Pancreas (tissue), 10 donors: ENCODE measurements at regions not wholly inside any gene's neighbourhood (a gene's known extent, or its start where the extent isn't known, plus 50 kb on each side); places are given as distances from the start of the nearest gene placed in this dataset.
"Not testable (repeated sequence)": the region's sequence is repeated elsewhere in the genome, so short reads cannot be mapped to it uniquely, and the experiment has no call there.

ENCODE experiments used
- ATAC-seq, 4 donors: fragments of 200-7000 bp; cut with Tn5 transposase; one replicate each; pipeline versions ENCODE4 v1.8.0 to v1.9.1; 2020; ENCODE audit warnings: mild to moderate bottlenecking in 4 of 4, moderate library complexity in 4 of 4
- DNase-seq, 6 donors: peaks; one replicate each; pipeline ENCODE4 v3.0.0-alpha.2; 2020
- FAIRE-seq: peaks from 2 replicates; lab custom pipeline; 2012; peaks lifted over from hg19 to GRCh38; lab: Jason Lieb, UNC
- H3K27ac ChIP-seq, 4 donors: fragments of 200-600 bp; sonication (generic); 1 replicate in 3 of 4; 2 replicates in 1 of 4; pipeline versions ENCODE4 v1.5.0 to v1.8.0; 2020
- H3K27me3 ChIP-seq, 4 donors: fragments of 200-600 bp; one replicate each; pipeline ENCODE4 v1.8.0; 2021
- H3K36me3 ChIP-seq, 3 donors: fragments of 200-600 bp; sonication (generic) in 1 of 3; one replicate each; pipeline versions ENCODE4 v1.5.0 to v1.8.0; 2020 to 2021
- H3K4me1 ChIP-seq, 3 donors: fragments of 200-600 bp; one replicate each; pipeline ENCODE4 v1.8.0; 2021
- H3K4me3 ChIP-seq, 4 donors: fragments of 200-600 bp; sonication (generic) in 2 of 4; one replicate each; pipeline versions ENCODE4 v1.5.0 to v1.8.0; 2020 to 2021
- H3K9me3 ChIP-seq, 4 donors: fragments of 200-600 bp; one replicate each; pipeline ENCODE4 v1.8.0; 2021
- WGBS, 2 donors: extraction: QIAGEN DNeasy Blood & Tissue Kit; methylation state at CpG; one replicate each; pipeline ENCODE4 v1.1.7; 2013; 5-methylcytosine and 5-hydroxymethylcytosine counted together
- intact Hi-C, 3 donors: fragments of 100-400 bp; cut with DNase I; formaldehyde crosslinking; loops; one replicate each; pipeline versions ENCODE4 v1.11.1 to v1.14.2; 2022
- TF ChIP-seq, protein P1 (sequence below), 4 donors: fragments of 200-600 bp; sonication (generic) in 3 of 4; IDR thresholded peaks; one replicate each; pipeline versions ENCODE4 v1.5.0 to v1.8.0; 2021; ENCODE audit warnings: antibody characterized with exemption in 4 of 4
- donor health status: healthy with polysubstance abuse.
- donor health status: DM: no; HTN: no; CAD: no; lungs with moderate emphysema.
- donor health status: DM: no; HTN: no; CAD: no.
- donor health status: control.
- donor health status: control.
- donor health status: Bipolar disorder and iron deficiency.
- donor health status: DM: yes; HTN: yes; CAD: no.
- donor health status: DM: no; HTN: no; CAD: no.
- donor health status: DM: no; HTN: no; CAD: no.
- donor health status: DM: yes; HTN: yes; CAD: no.

- no peaks in the 10 kb centered on the region for H3K4me1 ChIP-seq
These were observed 165.1 kb upstream of the ATP10A start for GRCh38 chr15:26028086-26028740.

GRCh38 chr15:26026671-26027070 lies 163.5 kb upstream of the ATP10A start:
- H3K4me1 ChIP-seq, H3K27ac ChIP-seq, H3K36me3 ChIP-seq, ATAC-seq, H3K9me3 ChIP-seq, H3K27me3 ChIP-seq, DNase-seq, FAIRE-seq, intact Hi-C loops, H3K4me3 ChIP-seq: not testable (repeated sequence)
- 53 to 66% methylated on average over 3 of the region's 3 CpGs for WGBS, 2 donors

More at GRCh38 chr15:26028086-26028740, 165.1 kb upstream of the ATP10A start:
- TF ChIP-seq, protein P1, sequence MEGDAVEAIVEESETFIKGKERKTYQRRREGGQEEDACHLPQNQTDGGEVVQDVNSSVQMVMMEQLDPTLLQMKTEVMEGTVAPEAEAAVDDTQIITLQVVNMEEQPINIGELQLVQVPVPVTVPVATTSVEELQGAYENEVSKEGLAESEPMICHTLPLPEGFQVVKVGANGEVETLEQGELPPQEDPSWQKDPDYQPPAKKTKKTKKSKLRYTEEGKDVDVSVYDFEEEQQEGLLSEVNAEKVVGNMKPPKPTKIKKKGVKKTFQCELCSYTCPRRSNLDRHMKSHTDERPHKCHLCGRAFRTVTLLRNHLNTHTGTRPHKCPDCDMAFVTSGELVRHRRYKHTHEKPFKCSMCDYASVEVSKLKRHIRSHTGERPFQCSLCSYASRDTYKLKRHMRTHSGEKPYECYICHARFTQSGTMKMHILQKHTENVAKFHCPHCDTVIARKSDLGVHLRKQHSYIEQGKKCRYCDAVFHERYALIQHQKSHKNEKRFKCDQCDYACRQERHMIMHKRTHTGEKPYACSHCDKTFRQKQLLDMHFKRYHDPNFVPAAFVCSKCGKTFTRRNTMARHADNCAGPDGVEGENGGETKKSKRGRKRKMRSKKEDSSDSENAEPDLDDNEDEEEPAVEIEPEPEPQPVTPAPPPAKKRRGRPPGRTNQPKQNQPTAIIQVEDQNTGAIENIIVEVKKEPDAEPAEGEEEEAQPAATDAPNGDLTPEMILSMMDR (IDR thresholded peaks at IDR 0.05): no peak
- H3K36me3 ChIP-seq: no peaks in the 10 kb centered on the region
- H3K27me3 ChIP-seq: no peaks in the 10 kb centered on the region
- WGBS, 2 donors: 45 to 49% methylated on average over 13 of the region's 13 CpGs
- intact Hi-C loops: no loop called here
- H3K4me3 ChIP-seq: no peak overlapping the region
- H3K9me3 ChIP-seq: no peaks in the 10 kb centered on the region
- no peak overlapping the region for H3K27ac ChIP-seq
- ATAC-seq: no peak
- no peak for FAIRE-seq
- DNase-seq: no peak

- intact Hi-C loops: no loop called here
- Histone ChIP-seq H3K9me3 (no peaks in the 10 kb centered on the region), H3K4me3 (no peak overlapping the region), H3K27ac (no peak overlapping the region), H3K27me3 (no peaks in the 10 kb centered on the region), H3K36me3 (no peaks in the 10 kb centered on the region), H3K4me1 (no peaks in the 10 kb centered on the region)
- no peak for ATAC-seq
- TF ChIP-seq, protein P1 (IDR thresholded peaks at IDR 0.05): no peak
- 82 to 93% methylated on average over 4 of the region's 4 CpGs for WGBS, 2 donors
- no peak for FAIRE-seq
- DNase-seq: no peak
These were observed 161.1 kb upstream of the ATP10A start for GRCh38 chr15:26024241-26024640.

GRCh38 chr15:26023691-26024090 lies 160.6 kb upstream of the ATP10A start:
- Histone ChIP-seq H3K4me1 (no peaks in the 10 kb centered on the region), H3K36me3 (no peaks in the 10 kb centered on the region), H3K27me3 (no peaks in the 10 kb centered on the region), H3K4me3 (no peak overlapping the region), H3K9me3 (no peaks in the 10 kb centered on the region), H3K27ac (no peak overlapping the region)
- ATAC-seq (no peak), DNase-seq (no peak), FAIRE-seq (no peak)
- TF ChIP-seq, protein P1 (IDR thresholded peaks at IDR 0.05): no peak
- intact Hi-C loops: no loop called here
- WGBS, 2 donors: 69 to 76% methylated on average over 5 of the region's 5 CpGs

- H3K4me1 ChIP-seq: no peaks in the 10 kb centered on the region
- H3K27me3 ChIP-seq: no peaks in the 10 kb centered on the region
- ATAC-seq (no peak), FAIRE-seq (no peak), DNase-seq (no peak)
- no peaks in the 10 kb centered on the region for H3K9me3 ChIP-seq
- H3K4me3 ChIP-seq: no peak overlapping the region
- TF ChIP-seq, protein P1 (IDR thresholded peaks at IDR 0.05): no peak
- H3K27ac ChIP-seq: no peak overlapping the region
- intact Hi-C loops: no loop called here
- 81 to 85% methylated on average over 10 of the region's 10 CpGs for WGBS, 2 donors
- no peaks in the 10 kb centered on the region for H3K36me3 ChIP-seq
These were observed 160.1 kb upstream of the ATP10A start for GRCh38 chr15:26023231-26023630.
